ENCODE measurements at regions not wholly inside any gene's neighbourhood (a gene's known extent, or its start where the extent isn't known, plus 50 kb on each side); places are given as distances from the start of the nearest gene placed in this dataset.

DNA sequence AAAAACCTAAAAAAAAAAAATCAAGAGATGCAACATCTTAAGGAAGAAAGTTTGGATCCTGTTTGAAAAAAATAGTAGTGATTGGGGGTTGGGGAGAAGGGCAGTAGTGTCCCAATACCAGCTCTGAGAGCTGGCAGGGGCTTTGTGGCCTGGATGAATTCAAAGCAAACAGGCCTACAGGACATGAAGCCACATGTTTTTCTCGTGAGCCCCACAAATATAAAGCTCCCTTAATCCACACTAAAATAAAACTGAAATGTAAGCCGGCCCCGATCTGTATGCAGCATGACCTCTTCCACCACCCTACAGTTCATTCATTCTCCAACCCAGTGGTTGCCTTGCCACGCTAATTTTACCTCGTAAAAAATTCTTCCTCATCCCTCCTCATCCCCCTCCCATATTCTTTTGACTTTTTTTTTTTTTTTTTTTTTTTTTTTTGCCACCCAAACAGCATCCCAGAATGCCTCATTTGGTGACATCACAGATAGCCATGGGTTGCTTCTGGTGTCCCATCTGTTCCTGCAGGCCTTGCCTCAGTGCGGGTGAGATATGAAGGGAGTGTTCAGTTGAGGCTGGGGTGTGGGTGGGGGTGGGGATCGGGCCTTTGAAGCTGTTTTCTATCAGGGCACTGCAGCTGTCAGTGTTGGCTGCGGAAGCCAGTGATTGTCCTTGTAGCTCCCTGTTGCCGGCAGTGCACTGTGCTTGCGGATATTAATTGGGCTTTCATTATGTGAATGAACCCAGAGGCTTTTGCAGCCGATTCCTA, 81.6 kb upstream of the NFIB start:
- ChIA-PET CTCF (interaction anchor here (0.6 to 2.4 kb wide), 6 partner anchors 14 to 1044 kb away, joined by 3 to 11 read pairs (median 5); no protein-coding TSS in a partner anchor), POLR2A (interaction anchor here (1.6 kb wide), 1 partner anchor 26 kb away, joined by 4 read pairs; no protein-coding TSS in a partner anchor)
- intact Hi-C loops (cut with micrococcal nuclease), result no loop called here
- TF ChIP-seq, protein P1, sequence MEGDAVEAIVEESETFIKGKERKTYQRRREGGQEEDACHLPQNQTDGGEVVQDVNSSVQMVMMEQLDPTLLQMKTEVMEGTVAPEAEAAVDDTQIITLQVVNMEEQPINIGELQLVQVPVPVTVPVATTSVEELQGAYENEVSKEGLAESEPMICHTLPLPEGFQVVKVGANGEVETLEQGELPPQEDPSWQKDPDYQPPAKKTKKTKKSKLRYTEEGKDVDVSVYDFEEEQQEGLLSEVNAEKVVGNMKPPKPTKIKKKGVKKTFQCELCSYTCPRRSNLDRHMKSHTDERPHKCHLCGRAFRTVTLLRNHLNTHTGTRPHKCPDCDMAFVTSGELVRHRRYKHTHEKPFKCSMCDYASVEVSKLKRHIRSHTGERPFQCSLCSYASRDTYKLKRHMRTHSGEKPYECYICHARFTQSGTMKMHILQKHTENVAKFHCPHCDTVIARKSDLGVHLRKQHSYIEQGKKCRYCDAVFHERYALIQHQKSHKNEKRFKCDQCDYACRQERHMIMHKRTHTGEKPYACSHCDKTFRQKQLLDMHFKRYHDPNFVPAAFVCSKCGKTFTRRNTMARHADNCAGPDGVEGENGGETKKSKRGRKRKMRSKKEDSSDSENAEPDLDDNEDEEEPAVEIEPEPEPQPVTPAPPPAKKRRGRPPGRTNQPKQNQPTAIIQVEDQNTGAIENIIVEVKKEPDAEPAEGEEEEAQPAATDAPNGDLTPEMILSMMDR (IDR thresholded peaks at IDR 0.05; ENCODE audit: unreplicated experiment), result no peak
- no peaks in the 10 kb centered on the region for H3K36me3 Mint-ChIP-seq (ENCODE audit: insufficient read depth, unreplicated experiment)
- no TSS peak for BruUV-seq (replicated peaks)
- no peak for DNase-seq (ENCODE audit: unreplicated experiment)
- H3K27me3 Mint-ChIP-seq (ENCODE audit: insufficient read depth, unreplicated experiment), result no peaks in the 10 kb centered on the region
- H3K4me1 Mint-ChIP-seq (ENCODE audit: insufficient read depth, unreplicated experiment), result peaks cover 10% of the 10 kb centered on the region
- no peak overlapping the region for H3K4me3 Mint-ChIP-seq (ENCODE audit: unreplicated experiment)
- peaks cover 7% of the 10 kb centered on the region for H3K9me3 Mint-ChIP-seq (ENCODE audit: unreplicated experiment)
- no peak overlapping the region for H3K27ac Mint-ChIP-seq (ENCODE audit: low read depth, unreplicated experiment)

DNA sequence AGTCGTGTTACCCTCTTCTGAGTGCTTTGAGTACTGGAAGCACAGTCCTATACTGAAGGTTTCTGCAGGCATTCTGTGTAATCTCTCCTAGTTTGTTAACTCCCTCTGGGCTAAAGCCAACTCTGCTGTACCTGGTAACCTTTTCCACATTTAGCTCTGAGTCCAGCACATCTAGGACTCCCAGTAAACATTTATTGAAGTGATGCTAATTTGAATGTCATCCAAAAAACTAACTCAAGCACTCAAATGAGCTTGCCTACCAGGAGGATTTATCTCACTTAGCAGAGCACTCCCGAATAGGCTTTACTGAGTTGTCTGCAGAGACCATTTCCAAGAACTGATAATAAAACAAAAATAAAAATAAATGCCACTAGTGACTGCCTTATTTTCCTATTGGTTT, 79.5 kb upstream of the NFIB start:
- Mint-ChIP-seq H3K27ac (ENCODE audit: low read depth, unreplicated experiment) (no peak overlapping the region), H3K36me3 (ENCODE audit: insufficient read depth, unreplicated experiment) (no peaks in the 10 kb centered on the region), H3K4me3 (ENCODE audit: unreplicated experiment) (no peak overlapping the region), H3K9me3 (ENCODE audit: unreplicated experiment) (peaks cover 7% of the 10 kb centered on the region), H3K4me1 (ENCODE audit: insufficient read depth, unreplicated experiment) (no peaks in the 10 kb centered on the region), H3K27me3 (ENCODE audit: insufficient read depth, unreplicated experiment) (no peaks in the 10 kb centered on the region)
- no peak for DNase-seq (ENCODE audit: unreplicated experiment)
- intact Hi-C loops (cut with micrococcal nuclease), result no loop called here
- ChIA-PET POLR2A (interaction anchor here (0.6 kb wide), 1 partner anchor 22 kb away, joined by 3 read pairs; no protein-coding TSS in a partner anchor), CTCF (interaction anchor here (0.8 kb wide), 1 partner anchor 37 kb away, joined by 3 read pairs; no protein-coding TSS in a partner anchor)
- no TSS peak for BruUV-seq (replicated peaks)
- TF ChIP-seq, protein P1 (IDR thresholded peaks at IDR 0.05; ENCODE audit: unreplicated experiment), result no peak

DNA sequence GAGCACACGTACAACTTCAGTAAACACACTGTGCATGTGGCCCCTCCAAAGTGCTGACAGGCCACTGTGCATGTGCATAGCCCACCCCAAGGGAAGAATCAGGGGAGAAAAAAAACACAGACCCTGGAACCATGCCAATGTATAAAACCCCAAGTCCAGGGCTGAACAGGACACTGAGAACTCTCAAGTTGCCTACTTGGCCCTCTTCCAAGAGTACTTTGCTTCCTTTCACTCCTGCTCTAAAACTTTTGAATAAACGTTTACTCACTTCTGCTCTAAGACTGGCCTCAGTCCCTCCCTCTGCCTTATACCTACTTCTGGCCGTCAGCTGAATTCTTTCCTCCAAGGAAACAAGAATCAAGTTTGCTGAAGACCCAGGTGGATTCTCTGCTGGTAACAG, 77.7 kb upstream of the NFIB start:
- Mint-ChIP-seq H3K4me1 (ENCODE audit: insufficient read depth, unreplicated experiment) (no peaks in the 10 kb centered on the region), H3K27ac (ENCODE audit: low read depth, unreplicated experiment) (no peak overlapping the region), H3K27me3 (ENCODE audit: insufficient read depth, unreplicated experiment) (no peaks in the 10 kb centered on the region), H3K36me3 (ENCODE audit: insufficient read depth, unreplicated experiment) (no peaks in the 10 kb centered on the region), H3K4me3 (ENCODE audit: unreplicated experiment) (no peak overlapping the region), H3K9me3 (ENCODE audit: unreplicated experiment) (peaks cover 7% of the 10 kb centered on the region)
- ChIA-PET CTCF (interaction anchor here (0.6 kb wide), 2 partner anchors 38 to 39 kb away, joined by 3 read pairs; no protein-coding TSS in a partner anchor), POLR2A (no interaction called here)
- intact Hi-C loops (cut with micrococcal nuclease), result no loop called here
- BruUV-seq (replicated peaks), result no TSS peak
- peak; percentile 8 for DNase-seq (ENCODE audit: unreplicated experiment)
- TF ChIP-seq, protein P1 (IDR thresholded peaks at IDR 0.05; ENCODE audit: unreplicated experiment), result no peak

DNA sequence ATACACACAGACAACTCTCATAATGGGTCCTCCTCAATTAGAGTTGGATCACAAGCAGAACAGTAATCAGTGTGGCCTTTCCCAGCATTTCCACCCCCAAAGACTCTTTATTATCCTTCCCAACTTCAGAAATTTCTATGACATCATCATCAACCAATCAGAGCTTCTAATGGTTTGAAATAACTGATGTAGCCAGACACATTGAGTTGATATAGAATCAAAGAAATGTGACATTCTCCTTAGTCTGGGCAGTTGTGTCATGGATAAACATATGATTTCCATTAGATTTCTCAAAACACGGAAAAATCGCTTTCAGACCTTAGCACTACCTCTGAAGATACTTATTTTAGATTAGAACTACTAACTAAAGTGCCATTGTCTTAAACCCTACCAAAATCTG, 75.7 kb upstream of the NFIB start:
- BruUV-seq (replicated peaks), result no TSS peak

More for the DNA sequence above, 75.7 kb upstream of the NFIB start:
- H3K9me3 Mint-ChIP-seq (ENCODE audit: unreplicated experiment), result peaks cover 7% of the 10 kb centered on the region
- H3K4me3 Mint-ChIP-seq (ENCODE audit: unreplicated experiment), result no peak overlapping the region
- no peaks in the 10 kb centered on the region for H3K27me3 Mint-ChIP-seq (ENCODE audit: insufficient read depth, unreplicated experiment)
- POLR2A ChIA-PET, result no interaction called here
- no peak for DNase-seq (ENCODE audit: unreplicated experiment)
- intact Hi-C loops (cut with micrococcal nuclease), result no loop called here
- H3K27ac Mint-ChIP-seq (ENCODE audit: low read depth, unreplicated experiment), result no peak overlapping the region
- H3K4me1 Mint-ChIP-seq (ENCODE audit: insufficient read depth, unreplicated experiment), result no peaks in the 10 kb centered on the region
- no peaks in the 10 kb centered on the region for H3K36me3 Mint-ChIP-seq (ENCODE audit: insufficient read depth, unreplicated experiment)
- CTCF ChIA-PET, result no interaction called here
- TF ChIP-seq, protein P1 (IDR thresholded peaks at IDR 0.05; ENCODE audit: unreplicated experiment), result no peak

Data from MCF 10A (cell line).